OCI-LY1 (cell line): ENCODE measurements at regions not wholly inside any gene's neighbourhood (a gene's known extent, or its start where the extent isn't known, plus 50 kb on each side); places are given as distances from the start of the nearest gene placed in this dataset.

ENCODE experiments used
- CTCF ChIP-seq: fragments of 200-600 bp; sonication (generic), shearing (Covaris generic); IDR thresholded peaks from 2 replicates; pipeline ENCODE4 v1.5.1; 2017; ENCODE audit warnings: mild to moderate bottlenecking, antibody characterized with exemption, low read length, moderate library complexity, mixed read lengths
- EZH2 ChIP-seq: fragments of 200-600 bp; sonication (generic), shearing (Covaris generic); IDR thresholded peaks from 2 replicates; pipeline ENCODE4 v1.8.0; 2017; ENCODE audit warnings: borderline replicate concordance, mixed run types, mild to moderate bottlenecking, antibody characterized with exemption, low read length, moderate library complexity, mixed read lengths

DNA sequence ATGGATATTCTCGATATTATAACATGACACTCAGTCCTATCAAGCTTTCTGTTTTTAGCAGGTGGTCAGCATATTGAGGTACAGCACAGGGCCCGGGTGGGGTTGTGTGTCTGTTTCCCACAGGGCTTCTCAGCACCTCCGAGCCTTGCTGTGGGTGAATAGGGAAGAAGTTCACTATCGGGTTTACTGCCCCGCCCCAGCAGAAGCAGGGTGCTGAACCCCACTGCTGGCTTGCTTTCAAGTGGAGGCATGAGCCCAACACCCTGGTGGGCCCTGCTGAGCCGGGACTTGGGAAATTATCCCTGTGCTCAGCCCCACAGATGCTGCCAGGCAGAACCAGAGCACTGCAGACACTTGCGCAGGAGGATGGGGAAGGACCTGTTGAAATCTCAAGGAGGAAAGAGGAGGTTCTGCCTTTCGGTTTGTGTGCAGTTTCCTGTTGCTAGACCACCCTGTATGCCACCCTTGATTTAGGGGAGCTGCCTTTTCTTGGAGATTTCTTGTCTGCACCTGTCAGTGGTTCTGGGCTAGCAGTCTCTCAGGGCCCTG, 270.3 kb upstream of the SALL3 start:
- TF ChIP-seq CTCF = no peak
- TF ChIP-seq EZH2 = no peak
